Breast epithelium (tissue), 3 donors: ENCODE measurements at regions not wholly inside any gene's neighbourhood (a gene's known extent, or its start where the extent isn't known, plus 50 kb on each side); places are given as distances from the start of the nearest gene placed in this dataset.
"Not testable (repeated sequence)": the region's sequence is repeated elsewhere in the genome, so short reads cannot be mapped to it uniquely, and the experiment has no call there.

Experiments
- CTCF ChIP-seq, 3 donors: fragments of 450-650 bp; IDR thresholded peaks; one replicate each; pipeline ENCODE4 v1.5.1; 2016 to 2017; ENCODE audit warnings: antibody characterized with exemption in 3 of 3, mild to moderate bottlenecking in 3 of 3, moderate library complexity in 3 of 3
- POLR2A ChIP-seq: fragments of 450-650 bp; IDR thresholded peaks from one replicate; pipeline ENCODE4 v1.6.1; 2016; ENCODE audit warnings: antibody characterized with exemption, mild to moderate bottlenecking, moderate library complexity
- POLR2AphosphoS5 ChIP-seq, 3 donors: sonication (generic); formaldehyde crosslinking; IDR thresholded peaks; one replicate each; pipeline ENCODE4 v1.6.1; 2017; ENCODE audit warnings: antibody characterized with exemption in 3 of 3

- not testable (repeated sequence) for TF ChIP-seq CTCF (IDR thresholded peaks at IDR 0.05); POLR2A; POLR2AphosphoS5 (IDR thresholded peaks at IDR 0.05)
Measured at GRCh38 chr12:39699079-39699478, 79.5 kb upstream of the ABCD2 start.
